GM19324 (cell line): ENCODE measurements at regions not wholly inside any gene's neighbourhood (a gene's known extent, or its start where the extent isn't known, plus 50 kb on each side); places are given as distances from the start of the nearest gene placed in this dataset.
"Not testable (repeated sequence)": the region's sequence is repeated elsewhere in the genome, so short reads cannot be mapped to it uniquely, and the experiment has no call there.

Source experiments
- ATAC-seq: cut with Tn5 transposase; IDR thresholded peaks from one replicate; pipeline ENCODE4 v1.9.1; 2021; ENCODE audit warnings: mild to moderate bottlenecking, moderate library complexity; ENCODE audit not compliant: unreplicated experiment, low FRiP score

DNA sequence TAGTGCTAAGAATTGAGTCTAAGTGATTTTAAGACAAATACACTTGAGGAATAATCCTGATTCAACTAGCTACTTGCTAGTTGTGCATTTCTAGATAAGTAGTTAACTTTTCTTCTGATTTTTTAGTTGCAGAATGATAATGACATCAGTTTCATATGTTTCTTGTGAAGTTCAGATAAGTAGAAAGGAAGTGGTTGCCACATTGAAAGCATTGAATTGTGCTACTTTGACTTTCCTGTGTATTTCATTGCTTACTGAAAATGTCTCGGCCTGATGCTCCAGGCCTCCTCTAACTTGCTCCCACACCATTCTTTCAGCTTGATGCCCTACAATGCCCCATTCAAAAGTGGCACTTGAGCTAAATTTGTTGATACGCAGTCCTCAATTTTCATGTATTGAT lies 980.0 kb downstream of the TMTC2 start:
- no peak for ATAC-seq

DNA sequence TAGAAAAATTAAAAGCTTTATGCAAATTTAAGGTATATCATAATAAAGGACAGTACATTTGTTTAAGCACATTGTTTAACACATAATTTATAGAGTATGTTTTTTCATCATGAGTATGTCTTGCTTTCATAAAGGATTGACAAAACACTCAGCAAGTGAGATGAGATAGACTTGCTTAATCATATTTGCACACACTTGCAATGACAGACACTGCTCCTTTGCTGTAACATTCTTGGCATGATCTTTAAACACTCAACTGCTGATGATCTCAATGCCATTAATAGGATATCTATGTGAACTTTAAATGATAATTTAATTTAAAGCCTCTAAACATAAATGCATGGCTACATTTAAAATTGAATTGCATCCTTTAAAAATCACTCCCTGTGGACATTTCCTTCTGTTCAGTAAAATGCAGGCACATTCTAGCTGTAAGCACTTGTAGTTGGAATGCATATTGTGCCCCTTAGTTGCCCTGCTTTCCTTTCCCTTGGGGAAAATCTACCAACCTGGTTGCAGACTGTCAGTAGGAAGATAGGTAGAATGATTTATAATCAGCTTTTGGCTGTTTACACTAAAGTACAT lies 979.0 kb downstream of the TMTC2 start:
- no peak for ATAC-seq

DNA sequence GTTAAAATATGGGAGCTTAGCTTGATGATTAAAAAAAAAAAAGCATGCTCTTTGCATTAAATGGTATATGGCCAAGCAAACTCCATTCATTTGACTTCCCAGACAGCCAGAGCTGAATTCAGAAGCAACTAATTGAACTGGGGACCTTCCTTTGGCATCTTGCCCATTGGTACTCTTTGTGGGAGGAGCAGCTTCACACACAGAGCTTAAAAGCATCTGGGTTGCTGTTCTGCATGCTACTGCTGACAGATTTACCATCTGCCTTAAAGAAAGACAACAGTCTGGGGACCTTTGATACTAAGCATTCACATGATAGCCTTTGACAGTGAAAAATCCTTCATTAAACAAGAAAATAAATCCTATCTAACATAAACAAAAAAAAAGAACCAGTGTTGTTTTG lies 977.9 kb downstream of the TMTC2 start:
- no peak for ATAC-seq

DNA sequence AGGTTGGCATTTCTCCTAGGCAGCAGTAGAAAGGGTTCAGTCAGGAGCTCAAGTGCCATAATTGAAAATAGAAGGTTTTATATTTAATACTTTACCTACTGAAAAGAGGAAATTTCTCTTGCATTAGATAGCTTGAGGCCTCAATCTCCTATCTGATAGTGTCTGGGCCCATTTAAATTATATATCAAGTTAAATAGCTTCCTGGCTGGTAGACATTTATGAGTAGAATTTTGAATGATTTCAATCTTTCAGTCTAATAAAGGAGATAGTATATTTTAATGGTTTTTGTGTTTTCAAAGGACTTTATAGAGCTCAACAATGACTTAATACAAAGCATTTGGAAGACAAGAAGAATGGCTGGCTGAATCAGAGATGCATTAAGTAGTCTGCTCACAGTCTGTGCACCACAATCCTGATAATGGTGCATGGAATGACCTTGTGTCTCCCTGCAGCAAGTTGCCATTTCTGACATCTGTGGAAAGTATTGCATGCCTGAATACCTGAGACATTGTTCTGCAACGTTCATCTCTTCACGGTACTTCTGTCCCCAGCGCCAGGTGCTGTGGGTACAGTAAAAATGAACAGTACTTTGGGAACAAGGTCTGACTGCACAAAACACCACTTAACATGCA lies 974.1 kb downstream of the TMTC2 start:
- ATAC-seq = no peak

DNA sequence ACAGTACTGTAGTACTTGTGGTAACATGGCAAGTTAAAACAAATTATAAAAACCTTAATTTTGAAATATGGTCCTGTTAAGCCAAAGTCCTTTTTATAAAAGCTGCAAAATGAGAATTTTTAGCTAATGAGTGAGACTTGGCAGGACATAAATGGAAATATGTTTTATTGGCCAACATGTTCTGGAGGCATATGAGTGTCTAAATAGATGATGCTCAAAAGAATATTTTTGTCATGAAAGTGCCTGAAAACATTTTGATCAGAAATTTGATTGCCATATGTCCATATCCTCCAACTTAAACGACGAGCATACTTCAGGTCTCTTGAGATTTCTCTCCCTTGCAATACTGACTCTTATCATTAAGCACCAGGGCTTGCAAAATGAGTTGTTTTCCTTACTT lies 972.6 kb downstream of the TMTC2 start:
- ATAC-seq = no peak

DNA sequence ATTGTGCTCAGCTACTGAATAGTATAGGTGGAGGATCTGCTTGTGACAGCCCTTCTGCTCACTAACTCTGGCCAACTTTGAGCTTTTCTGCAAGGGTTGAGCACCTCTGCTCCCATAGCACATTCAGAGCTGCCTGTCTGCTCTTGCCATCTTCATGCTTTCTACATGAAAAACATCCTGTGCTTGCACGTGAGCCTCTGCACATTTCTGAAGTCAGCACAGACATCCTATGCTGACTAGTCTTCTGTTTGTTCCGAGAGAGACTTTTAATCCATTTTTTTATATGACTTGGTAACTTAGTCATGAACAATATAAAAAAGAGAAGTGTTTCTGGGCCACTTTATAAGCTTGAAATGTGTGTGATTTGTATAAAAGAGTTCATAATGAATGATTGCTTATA lies 969.3 kb downstream of the TMTC2 start:
- no peak for ATAC-seq

DNA sequence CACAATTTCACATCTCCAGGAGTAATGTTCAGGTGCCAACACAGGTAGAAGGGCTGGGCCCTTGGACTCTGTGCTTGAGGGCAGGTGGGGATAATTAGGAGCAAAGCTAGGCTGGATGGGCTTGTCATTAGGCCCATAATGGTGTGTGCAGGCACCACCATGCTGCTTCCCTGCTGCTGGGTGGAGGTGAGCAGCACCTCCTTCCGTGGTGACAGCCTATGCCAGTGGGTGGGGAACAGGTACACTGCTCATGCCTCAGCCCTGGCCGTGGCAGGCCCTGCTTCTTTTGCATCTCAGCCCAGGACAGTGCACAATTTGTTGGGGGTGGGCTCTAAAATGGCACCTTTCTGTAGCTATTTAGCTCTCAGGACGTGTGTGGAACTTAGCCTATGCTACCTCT lies 955.5 kb downstream of the TMTC2 start:
- no peak for ATAC-seq

DNA sequence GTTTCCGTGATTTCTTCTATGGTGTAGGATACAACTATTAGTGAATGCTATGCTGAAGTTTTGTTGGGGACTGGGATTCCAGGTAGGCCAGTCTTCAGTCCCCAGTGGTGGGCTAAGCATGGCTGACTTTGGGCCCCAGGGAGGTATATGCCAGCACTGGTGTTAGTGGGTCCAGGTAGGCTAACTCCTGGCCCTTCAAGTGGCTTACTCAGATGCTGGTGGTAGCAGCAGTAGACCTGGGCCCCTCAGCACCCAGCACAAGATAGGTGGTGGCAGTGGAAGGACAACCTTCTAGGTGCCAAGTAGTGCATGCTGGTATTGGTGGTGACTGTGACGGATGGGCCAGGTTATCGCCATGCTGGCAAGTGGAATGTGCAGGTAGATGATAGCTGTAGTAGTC lies 955.1 kb downstream of the TMTC2 start:
- ATAC-seq = no peak

DNA sequence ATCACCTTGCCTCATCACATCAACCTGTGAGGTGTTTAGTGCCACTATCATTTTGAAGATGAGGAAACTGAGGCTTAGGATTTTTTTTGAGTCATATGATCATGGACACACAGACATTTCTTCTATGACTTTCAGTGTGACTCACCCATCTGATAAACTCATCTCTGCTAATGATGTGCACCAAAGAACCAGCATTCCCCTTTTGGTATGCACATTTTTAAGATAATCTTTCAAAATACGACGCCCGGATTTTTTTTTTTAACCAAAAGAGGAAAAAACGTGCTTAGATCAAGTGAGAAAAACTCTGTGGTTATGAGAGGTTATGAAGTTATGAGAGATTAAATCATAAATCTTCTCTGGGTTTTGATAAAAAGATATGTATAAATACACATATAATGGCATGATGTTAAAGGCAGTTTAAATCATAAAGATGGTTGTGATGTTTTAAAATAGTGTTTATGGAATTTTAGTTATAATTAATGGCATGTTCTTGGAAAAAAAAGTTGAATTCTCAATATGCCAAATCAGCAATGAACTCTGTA lies 948.1 kb downstream of the TMTC2 start:
- ATAC-seq = no peak

DNA sequence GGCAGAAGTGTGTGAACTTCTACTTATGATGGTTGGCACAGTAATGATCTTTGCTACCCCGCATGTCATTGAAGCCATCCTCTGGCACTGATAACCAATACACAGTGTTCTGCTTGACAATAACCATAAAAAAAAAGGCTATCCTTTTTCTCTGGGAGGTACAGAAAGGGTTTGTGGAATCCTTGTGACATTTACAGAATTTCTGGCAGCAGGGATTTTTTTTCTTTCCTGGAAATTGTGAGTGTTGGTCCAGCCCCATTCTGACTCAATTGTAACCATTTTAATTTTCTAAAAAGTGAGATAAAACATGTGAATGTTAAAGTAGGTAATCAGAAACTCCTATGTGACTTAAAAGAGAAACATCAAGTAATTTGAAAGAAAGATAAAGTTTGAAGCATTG lies 943.8 kb downstream of the TMTC2 start:
- no peak for ATAC-seq

DNA sequence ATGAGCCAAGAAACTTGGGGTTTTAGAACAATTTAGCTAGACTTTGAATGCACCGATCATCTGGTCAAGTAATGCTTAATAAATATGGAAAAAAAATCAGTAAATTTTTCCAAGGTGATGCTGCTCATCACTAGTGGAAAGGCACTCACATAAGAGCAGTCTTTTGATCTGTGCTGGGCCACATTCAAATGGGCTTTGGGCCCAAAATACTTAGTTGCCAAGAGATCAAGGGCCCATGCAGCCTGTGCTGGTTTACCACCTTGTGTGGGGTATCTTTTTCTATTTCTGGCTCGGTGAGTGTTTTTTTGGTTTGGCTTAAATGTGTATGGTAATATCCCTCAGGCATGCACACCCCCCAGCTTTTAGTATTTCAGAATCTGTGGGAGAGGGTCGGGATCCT lies 943.2 kb downstream of the TMTC2 start:
- no peak for ATAC-seq

DNA sequence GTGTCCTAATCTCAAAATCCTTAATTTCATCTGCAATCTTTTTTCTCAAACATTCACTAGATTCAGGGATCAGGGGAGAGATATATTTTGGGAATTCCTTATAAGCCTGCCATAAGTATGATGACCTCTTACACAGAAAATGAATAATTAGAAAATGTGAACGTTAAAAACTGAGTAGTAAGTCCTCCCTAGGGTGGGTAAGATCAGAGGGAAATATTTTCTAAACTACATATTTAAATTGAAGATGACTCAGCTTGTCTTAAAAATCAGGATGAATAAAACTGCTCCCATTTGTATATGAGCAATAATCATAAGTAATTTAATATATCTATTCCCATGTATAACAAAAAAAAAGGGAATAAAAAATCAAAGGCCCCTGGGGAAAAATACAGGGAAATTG lies 935.5 kb downstream of the TMTC2 start:
- no peak for ATAC-seq

DNA sequence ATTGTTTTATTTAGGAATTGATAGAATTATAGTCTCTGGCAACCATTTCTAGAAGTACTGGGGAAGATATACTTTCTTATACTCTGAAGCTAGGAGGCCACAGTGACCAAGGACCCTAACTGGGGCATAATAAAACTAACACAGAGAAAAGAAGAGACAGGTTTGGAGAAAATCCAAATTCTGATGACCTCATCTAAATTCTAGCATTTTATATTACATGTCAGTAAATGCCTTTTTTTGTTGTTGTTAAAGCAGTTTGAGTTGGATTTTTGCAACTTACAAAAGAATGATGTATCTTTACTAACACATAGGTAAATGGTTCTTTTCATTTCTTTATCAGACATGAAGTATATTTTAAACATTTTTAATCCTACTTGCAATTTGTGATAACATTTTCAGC lies 933.3 kb downstream of the TMTC2 start:
- ATAC-seq = no peak

DNA sequence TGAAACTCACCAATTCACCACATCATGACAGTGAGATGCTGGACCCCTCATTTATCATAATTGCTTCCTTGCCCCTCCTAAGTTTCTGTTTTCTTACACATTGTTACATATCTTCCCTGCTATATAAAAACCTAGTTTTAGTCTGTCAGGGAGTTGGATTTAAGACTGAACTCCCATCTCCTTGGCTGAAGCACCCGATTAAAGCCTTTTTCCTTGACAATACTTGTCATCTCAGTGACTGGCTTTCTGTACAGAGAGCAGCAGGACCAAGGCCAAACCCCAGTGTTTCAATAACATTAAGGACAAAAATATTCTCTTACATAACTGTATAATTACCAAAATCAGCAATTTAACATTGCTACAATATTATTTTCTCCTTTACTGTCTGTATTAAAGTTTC lies 928.4 kb downstream of the TMTC2 start:
- ATAC-seq = no peak

DNA sequence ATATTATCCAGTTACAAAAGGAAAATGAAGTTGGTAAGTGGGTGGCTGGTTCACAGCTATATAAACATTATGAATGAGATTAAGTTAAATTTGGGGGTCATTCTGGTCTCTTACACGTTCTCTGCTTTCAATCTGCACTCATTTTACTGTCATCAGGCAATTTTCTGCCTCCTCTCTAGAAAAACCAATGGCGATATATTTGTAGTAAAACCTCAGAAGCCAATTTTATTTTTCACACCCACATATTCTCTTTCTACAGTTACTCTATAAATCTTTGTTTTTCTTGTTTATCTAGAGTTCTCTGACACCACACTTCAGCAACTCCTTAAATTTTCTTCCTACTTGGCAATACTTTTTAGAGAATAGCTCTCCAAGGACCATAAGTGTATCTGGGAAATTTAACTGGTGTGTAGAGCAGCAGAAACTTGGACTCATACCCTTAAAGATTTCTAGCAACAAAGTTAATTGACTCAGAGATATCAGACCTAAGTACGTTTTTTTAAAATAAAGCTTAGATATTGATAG lies 926.9 kb downstream of the TMTC2 start:
- no peak for ATAC-seq

DNA sequence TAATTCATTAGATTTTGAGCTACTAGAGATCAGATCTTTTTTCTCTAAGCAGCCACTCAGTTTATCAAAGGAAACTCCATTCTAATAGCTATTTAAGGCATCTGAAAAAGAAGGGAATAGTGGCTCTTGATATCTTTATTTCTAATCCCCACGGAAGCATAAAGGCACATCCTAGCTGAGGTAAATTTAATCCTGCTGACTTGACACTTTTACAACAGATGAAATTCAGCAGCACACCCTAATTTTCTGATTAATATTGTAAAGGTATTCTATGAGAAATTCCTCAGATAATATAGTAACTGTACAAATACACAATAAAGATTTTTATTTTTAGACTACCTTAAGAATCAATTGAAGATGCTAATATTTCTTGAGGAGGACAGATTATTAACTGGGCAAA lies 916.4 kb downstream of the TMTC2 start:
- ATAC-seq = no peak

DNA sequence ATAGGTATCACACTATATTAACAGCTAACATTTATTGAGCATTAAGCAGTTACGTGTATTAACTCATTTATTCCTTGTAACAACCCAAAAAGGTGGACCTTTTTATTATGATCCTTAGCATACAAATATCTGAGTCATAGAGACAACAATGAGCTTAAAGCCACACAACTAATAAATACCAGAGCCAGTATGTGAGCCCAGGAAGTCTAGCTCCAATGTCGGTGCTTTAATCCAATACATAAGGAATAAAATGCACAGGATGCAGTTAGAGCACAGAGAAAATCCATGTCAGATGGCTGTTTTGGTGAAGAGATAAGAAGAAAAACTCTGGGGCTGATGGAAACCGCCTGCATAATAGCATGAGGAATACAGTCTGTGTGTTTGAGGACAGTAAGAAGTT lies 888.6 kb downstream of the TMTC2 start:
- no peak for ATAC-seq

DNA sequence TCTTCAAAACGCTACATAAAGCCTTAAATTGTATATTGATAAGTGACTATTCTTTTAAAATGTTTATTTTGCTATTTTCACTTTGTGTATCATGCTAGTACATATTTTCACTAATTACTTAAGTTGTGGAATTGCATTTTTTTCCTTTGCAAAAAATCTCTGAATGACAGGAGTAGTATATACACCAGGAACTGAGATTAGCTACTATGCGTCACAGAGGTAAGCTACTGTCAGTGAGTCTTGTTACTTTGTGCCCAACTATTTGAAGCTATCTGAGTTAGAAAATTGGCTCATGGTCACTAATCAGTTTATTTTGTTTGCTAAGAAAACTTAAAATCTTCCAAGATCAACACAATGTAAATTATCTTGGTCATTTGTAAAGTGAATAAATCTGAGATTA lies 887.4 kb downstream of the TMTC2 start:
- ATAC-seq = no peak

DNA sequence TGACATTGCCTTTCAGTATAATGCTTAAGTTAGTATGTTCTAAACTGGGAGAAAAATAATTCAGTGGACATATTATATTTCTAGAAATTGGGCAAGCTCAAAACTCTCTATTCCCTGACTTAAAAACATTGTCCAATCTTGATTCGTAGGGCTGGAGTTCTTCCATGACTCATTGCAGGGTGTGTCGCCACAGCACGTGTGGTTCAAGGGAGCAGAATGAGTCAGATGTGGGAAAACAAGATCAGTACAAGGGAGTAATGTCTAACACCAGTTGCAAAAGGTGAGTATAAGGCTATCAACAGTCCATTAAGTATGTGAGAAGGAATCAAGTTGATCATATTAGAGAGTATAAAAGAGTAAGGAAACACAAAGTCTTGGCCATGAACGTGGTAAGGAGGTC lies 887.0 kb downstream of the TMTC2 start:
- ATAC-seq = no peak

DNA sequence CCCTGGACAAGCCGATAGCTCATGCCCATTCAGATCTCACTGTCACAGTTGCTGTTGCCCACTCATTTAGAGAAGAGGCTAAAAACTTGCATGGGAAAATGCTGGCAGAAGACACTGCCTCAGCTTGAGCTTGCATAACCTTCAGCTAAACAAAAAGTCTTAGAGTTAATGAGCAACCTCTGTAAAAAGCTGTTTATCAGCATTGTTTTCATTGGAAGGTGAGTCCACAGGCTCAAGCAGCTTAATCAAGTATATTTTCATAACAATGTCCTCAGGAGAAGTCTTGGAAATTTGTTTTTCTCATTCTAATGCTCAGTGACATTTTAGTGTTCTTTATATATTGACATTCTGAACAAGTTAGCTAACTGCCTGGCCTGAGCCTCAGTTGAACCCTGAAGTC lies 872.9 kb downstream of the TMTC2 start:
- no peak for ATAC-seq

DNA sequence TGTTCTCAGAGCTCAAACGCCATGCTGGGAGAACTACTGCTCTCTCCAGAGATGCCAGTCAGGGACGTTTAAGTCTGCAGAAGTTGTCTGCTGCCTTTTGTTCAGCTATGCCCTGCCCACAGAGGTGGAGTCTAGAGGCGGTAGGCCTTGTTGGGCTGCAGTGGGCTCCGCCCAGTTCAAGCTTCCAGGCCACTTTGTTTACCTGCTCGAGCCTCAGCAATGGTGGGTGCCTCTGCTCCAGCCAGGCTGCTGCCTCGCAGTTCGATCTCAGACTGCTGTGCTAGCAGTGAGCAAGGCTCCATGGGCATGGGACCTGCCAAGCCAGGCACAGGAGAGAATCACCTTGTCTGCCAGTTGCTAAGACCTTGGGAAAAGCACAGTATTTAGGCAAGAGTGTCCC lies 869.3 kb downstream of the TMTC2 start:
- ATAC-seq = not testable (repeated sequence)

DNA sequence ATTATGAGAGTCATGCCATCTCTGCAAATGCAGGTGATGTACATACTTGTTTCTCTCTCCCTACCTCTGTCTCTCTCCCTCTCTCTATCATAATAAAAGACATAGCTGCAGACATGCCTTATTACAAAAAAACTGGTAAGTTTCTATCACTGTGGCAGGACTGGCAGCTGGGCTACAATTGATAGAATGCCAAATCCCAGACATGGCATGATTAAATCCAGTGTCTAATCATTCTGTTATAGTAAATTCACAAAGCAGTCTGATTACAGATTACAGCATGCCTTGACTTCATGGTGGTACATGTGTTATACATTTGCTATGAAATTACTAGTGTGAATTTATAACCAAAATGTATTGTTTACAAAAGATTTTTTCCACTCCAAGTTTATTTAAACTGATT lies 854.7 kb downstream of the TMTC2 start:
- ATAC-seq = no peak
